Suprapubic skin (tissue), 3 donors: ENCODE measurements at regions not wholly inside any gene's neighbourhood (a gene's known extent, or its start where the extent isn't known, plus 50 kb on each side); places are given as distances from the start of the nearest gene placed in this dataset.

Experiments used
- CTCF ChIP-seq, 2 donors: fragments of 200-600 bp in 1 of 2; fragments of 450-650 bp in 1 of 2; sonication (generic) in 1 of 2; IDR thresholded peaks; one replicate each; pipeline ENCODE4 v1.5.1; 2016 to 2019; ENCODE audit warnings: antibody characterized with exemption in 2 of 2, mild to moderate bottlenecking in 1 of 2, moderate library complexity in 1 of 2
- EP300 ChIP-seq: sonication (generic); formaldehyde crosslinking; IDR thresholded peaks from one replicate; pipeline ENCODE4 v1.6.1; 2017; ENCODE audit warnings: antibody characterized with exemption
- POLR2A ChIP-seq, 2 donors: fragments of 450-650 bp; IDR thresholded peaks; one replicate each; pipeline ENCODE4 v1.6.1; 2017; ENCODE audit warnings: antibody characterized with exemption in 2 of 2, mild to moderate bottlenecking in 2 of 2, moderate library complexity in 2 of 2

- TF ChIP-seq CTCF (IDR thresholded peaks at IDR 0.05), result no peak
- TF ChIP-seq EP300, result no peak
- TF ChIP-seq POLR2A (IDR thresholded peaks at IDR 0.05), result no peak
Observed at GRCh38 chr6:146866731-146867414, 268.1 kb downstream of the ADGB start.
